Caco-2 (cell line): ENCODE measurements at regions not wholly inside any gene's neighbourhood (a gene's known extent, or its start where the extent isn't known, plus 50 kb on each side); places are given as distances from the start of the nearest gene placed in this dataset.

Experiments
- BruUV-seq: library from RNA; stranded (reverse); fragments of 400-500 nt; replicated peaks from 2 replicates; lab custom pipeline; 2021; lab: Mats Ljungman, UMichigan
- CTCF ChIA-PET: fragments of 300-600 bp; sonication (Branson Sonifier 250); formaldehyde crosslinking; loops from one replicate; lab custom pipeline; 2022; ENCODE audit warnings: antibody characterized with exemption; lab: Charles Lee
- POLR2A ChIA-PET: fragments of 300-600 bp; sonication (Branson Sonifier 250); formaldehyde crosslinking; loops from one replicate; lab custom pipeline; 2022; ENCODE audit warnings: antibody characterized with exemption; lab: Charles Lee
- DNase-seq, 2 experiments: peaks; one replicate each; pipeline versions ENCODE4 v3.0.0 to v3.0.0-alpha.2; 2020 to 2022
- H3K27me3 ChIP-seq: replicated peaks from 2 replicates; pipeline ENCODE4 v1.6.0; 2011; ENCODE audit warnings: low read length; ENCODE audit not compliant: control insufficient read depth, insufficient read depth
- H3K36me3 ChIP-seq: 2 replicates; pipeline ENCODE4 v1.5.1; 2011; ENCODE audit warnings: low read length; ENCODE audit not compliant: control insufficient read depth, insufficient read depth
- H3K4me1 ChIP-seq: fragments of 250-450 bp; sonication (Bioruptor Pico); 2 replicates; pipeline ENCODE4 v1.5.1; 2020; ENCODE audit warnings: mild to moderate bottlenecking
- H3K4me3 ChIP-seq: 2 replicates; pipeline ENCODE4 v1.5.1; 2011; ENCODE audit warnings: low read depth, mild to moderate bottlenecking, control low read depth, low read length
- H3K9me3 ChIP-seq: fragments of 250-450 bp; sonication (Bioruptor Pico); 2 replicates; pipeline ENCODE4 v1.5.1; 2020; ENCODE audit warnings: mild to moderate bottlenecking, moderate library complexity
- H3K27ac Mint-ChIP-seq: one replicate; pipeline ENCODE4 v1.8.0; 2022; ENCODE audit warnings: mixed read lengths; ENCODE audit not compliant: unreplicated experiment
- H3K27me3 Mint-ChIP-seq: one replicate; pipeline ENCODE4 v1.8.0; 2022; ENCODE audit warnings: mixed read lengths; ENCODE audit not compliant: insufficient read depth, unreplicated experiment
- H3K36me3 Mint-ChIP-seq: one replicate; pipeline ENCODE4 v1.8.0; 2022; ENCODE audit warnings: mild to moderate bottlenecking, mixed read lengths; ENCODE audit not compliant: insufficient read depth, unreplicated experiment
- H3K4me1 Mint-ChIP-seq: one replicate; pipeline ENCODE4 v1.8.0; 2022; ENCODE audit warnings: low read depth, mixed read lengths; ENCODE audit not compliant: unreplicated experiment
- H3K4me3 Mint-ChIP-seq: one replicate; pipeline ENCODE4 v1.8.0; 2022; ENCODE audit warnings: mild to moderate bottlenecking, moderate library complexity, mixed read lengths; ENCODE audit not compliant: unreplicated experiment
- H3K9me3 Mint-ChIP-seq: one replicate; pipeline ENCODE4 v1.8.0; 2022; ENCODE audit warnings: mixed read lengths; ENCODE audit not compliant: unreplicated experiment
- CTCF ChIP-seq, 2 experiments: fragments of 200-600 bp in 1 of 2; IDR thresholded peaks; 1 replicate in 1 of 2; 2 replicates in 1 of 2; pipeline versions ENCODE4 v1.5.1 to v1.8.0; 2011 to 2022; ENCODE audit warnings: antibody characterized with exemption in 1 of 2, control low read depth in 1 of 2, inconsistent platforms in 1 of 2, low read depth in 1 of 2, low read length in 1 of 2, mild to moderate bottlenecking in 1 of 2, moderate library complexity in 1 of 2; ENCODE audit not compliant: insufficient read depth in 1 of 2, severe bottlenecking in 1 of 2, unreplicated experiment in 1 of 2
- intact Hi-C: fragments of 100-400 bp; cut with micrococcal nuclease; formaldehyde crosslinking; loops from one replicate; pipeline ENCODE4 v1.10.0; 2022; ENCODE audit not compliant: unreplicated experiment

DNA sequence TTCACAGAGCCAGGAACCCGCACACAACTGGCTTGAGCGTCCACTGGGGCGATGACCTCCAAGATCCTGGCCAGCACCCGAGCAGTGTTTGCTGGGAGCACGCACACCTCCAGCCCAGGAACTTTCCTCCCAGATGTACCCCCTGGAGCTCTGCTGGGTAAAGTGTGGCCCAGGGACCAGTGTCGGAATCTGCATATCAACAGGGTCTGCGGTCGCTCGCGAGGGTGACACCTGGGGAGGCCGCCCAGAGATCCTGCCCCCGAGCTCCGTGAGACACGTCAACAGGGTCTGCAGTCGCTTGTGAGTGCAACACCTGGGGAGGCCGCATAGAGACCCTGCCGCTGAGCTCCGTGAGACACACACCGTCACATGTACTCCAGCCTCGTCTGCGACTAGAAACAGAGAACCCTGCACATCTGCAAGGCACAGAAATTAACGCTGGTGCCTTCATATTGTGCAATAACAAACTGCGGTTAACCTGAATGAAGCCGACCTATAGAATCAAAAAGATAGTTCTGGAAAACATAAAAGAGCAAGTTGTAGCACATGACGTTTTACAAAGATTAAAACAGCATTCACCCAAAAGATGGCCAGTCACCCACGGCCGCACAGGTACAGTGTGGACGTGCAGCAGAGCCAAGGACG lies 172.4 kb downstream of the BRD1 start:
- no peak overlapping the region for H3K4me3 ChIP-seq
- H3K36me3 ChIP-seq, result no peaks in the 10 kb centered on the region

DNA sequence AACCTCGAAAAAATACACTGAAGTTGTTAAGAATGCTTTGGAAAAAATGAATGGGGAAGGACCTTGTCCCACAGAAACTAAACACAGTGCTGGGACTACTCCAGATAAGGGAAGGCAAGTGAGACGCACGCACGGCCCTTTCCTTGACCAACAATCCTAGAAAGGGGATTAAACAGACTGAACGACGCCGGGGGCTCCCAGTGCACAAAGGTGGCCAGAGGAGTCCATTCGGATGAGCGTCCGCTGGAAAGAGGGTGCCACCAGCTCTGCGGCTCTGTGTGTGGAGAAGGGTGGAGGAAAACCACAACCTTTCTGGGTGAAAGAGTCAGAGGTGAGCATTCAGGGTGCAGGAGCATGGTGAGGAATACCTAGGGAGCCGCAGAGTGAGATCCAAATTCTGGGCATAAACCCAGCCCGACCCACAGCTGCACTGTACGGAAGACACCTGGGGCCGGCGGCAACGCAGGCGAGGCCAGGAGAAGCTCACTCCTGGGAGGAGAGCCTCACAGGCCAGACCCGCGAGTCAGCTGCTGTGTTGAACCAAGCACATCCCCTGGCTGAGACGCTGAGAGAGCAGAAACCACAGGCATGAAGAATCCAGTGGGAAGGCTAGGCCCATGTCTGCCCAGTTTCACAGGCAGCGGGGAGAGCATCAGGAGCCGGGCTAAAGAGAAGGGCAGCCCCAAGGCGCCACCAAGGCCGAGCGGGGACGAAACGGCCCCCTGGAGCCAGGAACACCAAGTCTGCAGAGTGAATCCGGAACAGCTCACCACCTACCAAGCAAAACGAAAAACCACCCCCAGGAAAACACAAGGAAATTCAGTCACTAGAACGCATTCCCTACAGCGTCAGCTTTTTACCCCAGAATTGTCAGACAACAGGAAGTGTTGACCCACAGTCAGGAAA lies 177.1 kb downstream of the BRD1 start:
- no peak overlapping the region for H3K27ac Mint-ChIP-seq
- POLR2A ChIA-PET, result interaction anchor here (0.7 kb wide), 1 partner anchor 771 kb away, joined by 9 read pairs; no protein-coding TSS in a partner anchor

More for the DNA sequence above, 172.4 kb downstream of the BRD1 start:
- Mint-ChIP-seq H3K27me3 (peaks cover 22% of the 10 kb centered on the region), H3K4me1 (no peaks in the 10 kb centered on the region), H3K27ac (no peak overlapping the region), H3K9me3 (no peaks in the 10 kb centered on the region), H3K4me3 (no peak overlapping the region), H3K36me3 (no peaks in the 10 kb centered on the region)
- Histone ChIP-seq H3K27me3 (no peaks in the 10 kb centered on the region), H3K9me3 (no peaks in the 10 kb centered on the region), H3K4me1 (no peaks in the 10 kb centered on the region)
- ChIA-PET CTCF (no interaction called here), POLR2A (no interaction called here)
- no TSS peak for BruUV-seq
- TF ChIP-seq CTCF (IDR thresholded peaks at IDR 0.05; ENCODE audit: insufficient read depth in 1 of 2, low read depth in 1 of 2, low read length in 1 of 2, severe bottlenecking in 1 of 2, unreplicated experiment in 1 of 2), result no peak
- DNase-seq, result no peak
- intact Hi-C loops, result no loop called here

More for the DNA sequence above, 177.1 kb downstream of the BRD1 start:
- Histone ChIP-seq H3K4me1 (no peaks in the 10 kb centered on the region), H3K4me3 (no peak overlapping the region), H3K36me3 (no peaks in the 10 kb centered on the region), H3K9me3 (no peaks in the 10 kb centered on the region), H3K27me3 (no peaks in the 10 kb centered on the region)
- peaks cover 5% of the 10 kb centered on the region for H3K36me3 Mint-ChIP-seq
- H3K4me3 Mint-ChIP-seq, result no peak overlapping the region
- CTCF ChIA-PET, result no interaction called here
- TF ChIP-seq CTCF (IDR thresholded peaks at IDR 0.05; ENCODE audit: insufficient read depth in 1 of 2, low read depth in 1 of 2, low read length in 1 of 2, severe bottlenecking in 1 of 2, unreplicated experiment in 1 of 2), result no peak
- DNase-seq, result no peak
- no peaks in the 10 kb centered on the region for H3K9me3 Mint-ChIP-seq
- peaks cover 32% of the 10 kb centered on the region for H3K27me3 Mint-ChIP-seq
- H3K4me1 Mint-ChIP-seq, result no peaks in the 10 kb centered on the region
- intact Hi-C loops, result no loop called here
- BruUV-seq, result no TSS peak
